GM10266 (cell line): ENCODE measurements at regions not wholly inside any gene's neighbourhood (a gene's known extent, or its start where the extent isn't known, plus 50 kb on each side); places are given as distances from the start of the nearest gene placed in this dataset.
"Not testable (repeated sequence)": the region's sequence is repeated elsewhere in the genome, so short reads cannot be mapped to it uniquely, and the experiment has no call there.

Experiments used
- DNase-seq: peaks from one replicate; pipeline ENCODE4 v3.0.0; 2012; ENCODE audit errors: extremely low spot score
- CTCF ChIP-seq: IDR thresholded peaks from 2 replicates; pipeline ENCODE4 v1.5.1; 2012; ENCODE audit warnings: mild to moderate bottlenecking, low read depth; ENCODE audit not compliant: control insufficient read depth, insufficient read depth; ENCODE audit errors: missing control alignments

GRCh38 chr22:47309476-47309875 is 547.0 kb downstream of the TBC1D22A start:
- DNase-seq, result no peak
- no peak for TF ChIP-seq CTCF

- DNase-seq, result no peak
- no peak for TF ChIP-seq CTCF
Measured at GRCh38 chr22:47308886-47309285, 546.4 kb downstream of the TBC1D22A start.

GRCh38 chr22:47307822-47308221 is 545.4 kb downstream of the TBC1D22A start:
- TF ChIP-seq CTCF, result no peak
- no peak for DNase-seq

GRCh38 chr22:47307326-47307725 is 544.9 kb downstream of the TBC1D22A start:
- no peak for TF ChIP-seq CTCF
- no peak for DNase-seq

- DNase-seq, result no peak
- no peak for TF ChIP-seq CTCF
Measured at GRCh38 chr22:47304854-47305253, 542.4 kb downstream of the TBC1D22A start.

GRCh38 chr22:47304191-47304831 is 541.9 kb downstream of the TBC1D22A start:
- no peak for TF ChIP-seq CTCF

GRCh38 chr22:47303161-47303890 is 540.9 kb downstream of the TBC1D22A start:
- no peak for DNase-seq
- TF ChIP-seq CTCF, result no peak

More at GRCh38 chr22:47304191-47304831, 541.9 kb downstream of the TBC1D22A start:
- no peak for DNase-seq

- not testable (repeated sequence) for DNase-seq
Measured at GRCh38 chr22:47302587-47302986, 540.1 kb downstream of the TBC1D22A start.
